Progenitor cell of endocrine pancreas (in vitro differentiated cells): ENCODE measurements at regions not wholly inside any gene's neighbourhood (a gene's known extent, or its start where the extent isn't known, plus 50 kb on each side); places are given as distances from the start of the nearest gene placed in this dataset.

Experiments used
- DNase-seq: peaks from one replicate; pipeline ENCODE4 v3.0.0; 2021; ENCODE audit warnings: low spot score; ENCODE audit not compliant: unreplicated experiment
- H3K27ac Mint-ChIP-seq: 2 replicates; pipeline ENCODE4 v1.8.0; 2021; ENCODE audit warnings: mild to moderate bottlenecking, moderate library complexity, mixed read lengths
- H3K27me3 Mint-ChIP-seq: 2 replicates; pipeline ENCODE4 v1.8.0; 2021; ENCODE audit warnings: mixed read lengths
- H3K36me3 Mint-ChIP-seq: 2 replicates; pipeline ENCODE4 v1.8.0; 2022; ENCODE audit warnings: mixed read lengths; ENCODE audit not compliant: insufficient read depth
- H3K4me1 Mint-ChIP-seq: 2 replicates; pipeline ENCODE4 v1.8.0; 2021; ENCODE audit warnings: low read depth, mixed read lengths
- H3K4me3 Mint-ChIP-seq: 2 replicates; pipeline ENCODE4 v1.8.0; 2021; ENCODE audit warnings: low read depth, mild to moderate bottlenecking, moderate library complexity, mixed read lengths
- H3K9me3 Mint-ChIP-seq: 2 replicates; pipeline ENCODE4 v1.8.0; 2021; ENCODE audit warnings: low read depth, mixed read lengths
- CTCF ChIP-seq: fragments of 200-600 bp; sonication (generic); IDR thresholded peaks from one replicate; pipeline ENCODE4 v1.5.0; 2021; ENCODE audit warnings: antibody characterized with exemption, mild to moderate bottlenecking; ENCODE audit not compliant: unreplicated experiment

- no peak for TF ChIP-seq CTCF
- Mint-ChIP-seq H3K27ac (no peak overlapping the region), H3K4me1 (peaks cover 2% of the 10 kb centered on the region), H3K27me3 (no peaks in the 10 kb centered on the region), H3K4me3 (no peak overlapping the region), H3K36me3 (no peaks in the 10 kb centered on the region), H3K9me3 (no peaks in the 10 kb centered on the region)
- no peak for DNase-seq
Measured at GRCh38 chr2:30373881-30374302, 73.2 kb upstream of the LCLAT1 start.

GRCh38 chr2:30374380-30374779 is 72.7 kb upstream of the LCLAT1 start:
- Mint-ChIP-seq H3K4me3 (no peak overlapping the region), H3K4me1 (peaks cover 5% of the 10 kb centered on the region), H3K27ac (no peak overlapping the region), H3K9me3 (no peaks in the 10 kb centered on the region), H3K36me3 (no peaks in the 10 kb centered on the region), H3K27me3 (no peaks in the 10 kb centered on the region)
- TF ChIP-seq CTCF: no peak
- no peak for DNase-seq

GRCh38 chr2:30375915-30376314 is 71.1 kb upstream of the LCLAT1 start:
- no peak for TF ChIP-seq CTCF
- no peaks in the 10 kb centered on the region for H3K27me3 Mint-ChIP-seq
- H3K27ac Mint-ChIP-seq: no peak overlapping the region
- H3K9me3 Mint-ChIP-seq: no peaks in the 10 kb centered on the region
- DNase-seq: no peak
- H3K36me3 Mint-ChIP-seq: no peaks in the 10 kb centered on the region
- H3K4me3 Mint-ChIP-seq: no peak overlapping the region
- H3K4me1 Mint-ChIP-seq: peaks cover 8% of the 10 kb centered on the region

GRCh38 chr2:30379481-30379880 is 67.6 kb upstream of the LCLAT1 start:
- H3K27me3 Mint-ChIP-seq: peaks cover 19% of the 10 kb centered on the region
- no peak for TF ChIP-seq CTCF
- peaks cover 8% of the 10 kb centered on the region for H3K4me1 Mint-ChIP-seq
- no peaks in the 10 kb centered on the region for H3K36me3 Mint-ChIP-seq
- no peak overlapping the region for H3K4me3 Mint-ChIP-seq
- no peak overlapping the region for H3K27ac Mint-ChIP-seq
- H3K9me3 Mint-ChIP-seq: no peaks in the 10 kb centered on the region
- DNase-seq: no peak

GRCh38 chr2:30380824-30381223 is 66.2 kb upstream of the LCLAT1 start:
- Mint-ChIP-seq H3K4me3 (no peak overlapping the region), H3K27ac (no peak overlapping the region), H3K9me3 (no peaks in the 10 kb centered on the region), H3K27me3 (peaks cover 20% of the 10 kb centered on the region), H3K36me3 (no peaks in the 10 kb centered on the region), H3K4me1 (peaks cover 8% of the 10 kb centered on the region)
- TF ChIP-seq CTCF: no peak
- no peak for DNase-seq
